Activated CD4-positive, alpha-beta memory T cell treated with anti-CD3 and anti-CD28 coated beads, Interleukin-2, amount 10 ng/mL, durations not matched to agents 7 days and 5 days (primary cell): ENCODE measurements at regions not wholly inside any gene's neighbourhood (a gene's known extent, or its start where the extent isn't known, plus 50 kb on each side); places are given as distances from the start of the nearest gene placed in this dataset.
"Not testable (repeated sequence)": the region's sequence is repeated elsewhere in the genome, so short reads cannot be mapped to it uniquely, and the experiment has no call there.

Source experiments
- CTCF ChIA-PET: fragments of 350-600 bp; sonication (Branson Sonifier 250); formaldehyde crosslinking; loops from one replicate; lab custom pipeline; 2021; ENCODE audit warnings: antibody characterized with exemption, inconsistent platforms; lab: Charles Lee
- POLR2A ChIA-PET: fragments of 350-600 bp; sonication (Branson Sonifier 250); formaldehyde crosslinking; loops from one replicate; lab custom pipeline; 2021; ENCODE audit warnings: antibody characterized with exemption; lab: Charles Lee
- DNase-seq: peaks from one replicate; pipeline ENCODE4 v3.0.0-alpha.2; 2020
- H3K27ac Mint-ChIP-seq: one replicate; pipeline ENCODE4 v1.8.0; 2021; ENCODE audit warnings: mild to moderate bottlenecking, mixed read lengths
- H3K27me3 Mint-ChIP-seq: one replicate; pipeline ENCODE4 v1.8.0; 2021; ENCODE audit warnings: mixed read lengths
- H3K36me3 Mint-ChIP-seq: one replicate; pipeline ENCODE4 v1.8.0; 2021; ENCODE audit warnings: low read depth, mixed read lengths
- H3K4me1 Mint-ChIP-seq: one replicate; pipeline ENCODE4 v1.8.0; 2021; ENCODE audit warnings: mixed read lengths
- H3K4me3 Mint-ChIP-seq: one replicate; pipeline ENCODE4 v1.8.0; 2021; ENCODE audit warnings: mild to moderate bottlenecking, mixed read lengths
- H3K9me3 Mint-ChIP-seq: one replicate; pipeline ENCODE4 v1.8.0; 2021; ENCODE audit warnings: mixed read lengths

DNA sequence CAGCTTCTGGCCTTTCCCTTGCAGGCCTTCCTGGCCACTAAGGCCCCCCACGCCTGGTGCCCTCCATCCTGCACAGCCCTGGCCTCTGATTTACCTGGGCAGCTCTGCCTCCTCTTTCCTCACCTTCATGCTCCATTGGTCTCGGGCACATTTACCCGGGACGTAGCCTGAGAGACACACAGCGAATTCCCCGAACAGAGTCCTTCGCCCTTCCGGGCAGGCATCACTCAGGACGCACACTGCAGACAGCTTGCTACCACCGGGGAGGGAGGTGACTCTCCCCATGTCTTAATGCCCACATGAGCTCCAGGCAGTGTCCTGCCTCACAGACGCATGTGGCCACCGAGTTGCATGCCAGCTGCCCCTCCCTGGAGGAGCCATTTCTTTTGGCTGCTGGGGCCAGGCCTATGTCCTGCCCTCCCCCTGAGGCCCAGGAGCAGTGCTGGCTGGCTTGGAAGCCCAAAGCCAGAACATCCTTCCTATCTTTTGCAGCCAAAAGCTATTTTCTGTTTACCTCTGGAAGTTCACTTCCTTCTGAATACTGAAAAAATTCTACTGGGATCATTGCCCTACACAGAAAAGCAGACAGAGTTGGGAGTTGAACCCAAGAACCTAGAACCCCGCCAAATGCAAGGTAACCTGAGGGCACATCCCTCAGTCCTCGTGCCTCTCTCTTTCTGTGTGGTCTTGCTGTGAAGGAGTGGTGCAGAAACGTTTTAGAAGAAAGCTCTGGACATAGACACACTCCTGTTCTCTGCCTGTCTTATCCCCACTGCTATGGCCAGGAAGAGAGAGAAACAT, 209.5 kb downstream of the TOMM20 start:
- POLR2A ChIA-PET, result interaction anchor here (1.7 kb wide), 1 partner anchor 93 kb away, joined by 4 read pairs; no protein-coding TSS in a partner anchor
- no peak overlapping the region for H3K27ac Mint-ChIP-seq

GRCh38 chr1:234918181-234918841, 210.3 kb downstream of the TOMM20 start:
- Mint-ChIP-seq H3K9me3 (peaks cover 10% of the 10 kb centered on the region), H3K36me3 (no peaks in the 10 kb centered on the region), H3K4me1 (peaks cover under 1% of the 10 kb centered on the region), H3K27ac (no peak overlapping the region), H3K27me3 (no peaks in the 10 kb centered on the region), H3K4me3 (no peak overlapping the region)
- ChIA-PET CTCF (no interaction called here), POLR2A (interaction anchor here (1.7 kb wide), 1 partner anchor 94 kb away, joined by 4 read pairs; no protein-coding TSS in a partner anchor)
- DNase-seq, result no peak

More for the DNA sequence above, 209.5 kb downstream of the TOMM20 start:
- peaks cover 12% of the 10 kb centered on the region for H3K9me3 Mint-ChIP-seq
- no peak overlapping the region for H3K4me3 Mint-ChIP-seq
- CTCF ChIA-PET, result no interaction called here
- no peak for DNase-seq
- no peaks in the 10 kb centered on the region for H3K36me3 Mint-ChIP-seq
- H3K27me3 Mint-ChIP-seq, result no peaks in the 10 kb centered on the region
- H3K4me1 Mint-ChIP-seq, result no peaks in the 10 kb centered on the region

DNA sequence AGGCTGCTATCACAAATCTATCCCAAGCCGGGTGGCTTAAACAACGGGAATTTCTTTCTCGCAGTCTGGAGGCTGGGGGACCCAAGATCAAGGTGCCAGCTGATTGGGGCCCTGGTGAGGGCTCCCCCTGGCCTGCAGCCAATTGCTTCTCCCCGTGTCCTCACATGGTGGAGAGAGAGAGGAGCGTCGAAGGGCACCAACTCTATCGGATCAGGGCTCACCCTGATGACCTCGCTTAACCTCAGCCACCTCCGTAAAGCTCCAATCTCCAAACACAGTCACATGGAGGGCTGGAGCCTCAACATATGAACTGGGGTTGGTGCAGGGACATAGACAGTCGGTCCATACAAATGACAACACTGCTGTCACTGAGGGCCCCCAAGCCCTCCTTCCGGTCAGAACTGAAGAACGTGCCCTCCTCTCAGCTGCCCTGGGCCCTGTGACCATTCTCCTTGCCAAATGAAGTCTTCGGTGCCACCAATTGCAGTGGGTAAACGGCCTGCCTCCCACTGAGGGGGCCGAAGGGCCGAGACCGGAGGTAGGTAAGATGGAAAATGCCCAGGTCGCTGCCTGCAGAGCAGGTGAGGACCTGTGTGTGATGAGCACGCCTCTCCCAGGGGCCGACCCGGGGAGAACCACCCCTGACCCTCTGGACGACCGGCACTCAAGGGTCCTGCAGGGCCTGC, 211.0 kb downstream of the TOMM20 start:
- Mint-ChIP-seq H3K4me1 (peaks cover 2% of the 10 kb centered on the region), H3K4me3 (no peak overlapping the region), H3K9me3 (peaks cover 9% of the 10 kb centered on the region), H3K27ac (no peak overlapping the region), H3K36me3 (no peaks in the 10 kb centered on the region), H3K27me3 (no peaks in the 10 kb centered on the region)
- ChIA-PET POLR2A (no interaction called here), CTCF (no interaction called here)
- no peak for DNase-seq

- H3K27me3 Mint-ChIP-seq, result no peaks in the 10 kb centered on the region
- H3K36me3 Mint-ChIP-seq, result no peaks in the 10 kb centered on the region
- POLR2A ChIA-PET, result no interaction called here
- no peak overlapping the region for H3K4me3 Mint-ChIP-seq
- peaks cover 9% of the 10 kb centered on the region for H3K9me3 Mint-ChIP-seq
- H3K4me1 Mint-ChIP-seq, result peaks cover 10% of the 10 kb centered on the region
- no peak for DNase-seq
- CTCF ChIA-PET, result interaction anchor here (0.6 kb wide), 1 partner anchor 11 kb away, joined by 3 read pairs; no protein-coding TSS in a partner anchor
- H3K27ac Mint-ChIP-seq, result no peak overlapping the region
Observed at GRCh38 chr1:234916840-234917239, 211.8 kb downstream of the TOMM20 start.

- Mint-ChIP-seq H3K27me3 (no peaks in the 10 kb centered on the region), H3K4me3 (no peak overlapping the region), H3K36me3 (no peaks in the 10 kb centered on the region), H3K4me1 (peaks cover 17% of the 10 kb centered on the region), H3K9me3 (peaks cover 3% of the 10 kb centered on the region), H3K27ac (no peak overlapping the region)
- POLR2A ChIA-PET, result no interaction called here
- CTCF ChIA-PET, result interaction anchor here (0.6 kb wide), 1 partner anchor 10 kb away, joined by 3 read pairs; no protein-coding TSS in a partner anchor
- DNase-seq, result no peak
Observed at GRCh38 chr1:234915924-234916675, 212.5 kb downstream of the TOMM20 start.

GRCh38 chr1:234914606-234915290, 213.9 kb downstream of the TOMM20 start:
- Mint-ChIP-seq H3K27ac (no peak overlapping the region), H3K4me1 (peaks cover 19% of the 10 kb centered on the region), H3K4me3 (no peak overlapping the region), H3K27me3 (no peaks in the 10 kb centered on the region), H3K9me3 (no peaks in the 10 kb centered on the region), H3K36me3 (no peaks in the 10 kb centered on the region)
- ChIA-PET CTCF (no interaction called here), POLR2A (no interaction called here)
- DNase-seq, result no peak

GRCh38 chr1:234913771-234914170, 214.9 kb downstream of the TOMM20 start:
- Mint-ChIP-seq H3K36me3 (no peaks in the 10 kb centered on the region), H3K4me3 (no peak overlapping the region), H3K27me3 (no peaks in the 10 kb centered on the region), H3K4me1 (peaks cover 19% of the 10 kb centered on the region), H3K9me3 (no peaks in the 10 kb centered on the region), H3K27ac (no peak overlapping the region)
- CTCF ChIA-PET, result no interaction called here
- DNase-seq, result no peak
- POLR2A ChIA-PET, result no interaction called here

DNA sequence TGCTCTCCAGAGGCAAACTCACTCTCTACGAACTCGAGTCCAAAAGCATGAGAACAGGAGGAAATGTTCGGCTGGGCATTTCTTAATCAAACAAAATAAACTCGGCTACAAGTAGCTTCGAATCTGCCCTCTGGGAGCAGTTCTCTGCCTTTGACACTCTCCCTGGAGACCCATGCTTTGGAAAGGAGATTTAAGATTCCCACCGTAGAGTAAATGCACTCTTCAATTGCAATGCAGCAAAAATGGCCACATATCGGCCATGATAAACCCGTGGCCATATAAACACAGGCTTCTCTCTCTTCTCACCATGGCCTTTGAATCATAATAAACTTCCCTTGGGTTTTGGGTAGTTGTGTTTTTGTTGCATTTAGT, 215.4 kb downstream of the TOMM20 start:
- Mint-ChIP-seq H3K27ac (no peak overlapping the region), H3K4me1 (peaks cover 19% of the 10 kb centered on the region), H3K9me3 (no peaks in the 10 kb centered on the region), H3K4me3 (no peak overlapping the region), H3K36me3 (no peaks in the 10 kb centered on the region), H3K27me3 (no peaks in the 10 kb centered on the region)
- ChIA-PET CTCF (no interaction called here), POLR2A (no interaction called here)
- no peak for DNase-seq

GRCh38 chr1:234912548-234913277, 215.9 kb downstream of the TOMM20 start:
- Mint-ChIP-seq H3K27me3 (no peaks in the 10 kb centered on the region), H3K4me1 (peaks cover 19% of the 10 kb centered on the region), H3K27ac (no peak overlapping the region), H3K36me3 (no peaks in the 10 kb centered on the region), H3K4me3 (no peak overlapping the region), H3K9me3 (no peaks in the 10 kb centered on the region)
- no peak for DNase-seq
- CTCF ChIA-PET, result no interaction called here
- POLR2A ChIA-PET, result interaction anchor here (0.6 to 1.1 kb wide), 2 partner anchors 13 to 250 kb away, joined by 3 read pairs; no protein-coding TSS in a partner anchor

DNA sequence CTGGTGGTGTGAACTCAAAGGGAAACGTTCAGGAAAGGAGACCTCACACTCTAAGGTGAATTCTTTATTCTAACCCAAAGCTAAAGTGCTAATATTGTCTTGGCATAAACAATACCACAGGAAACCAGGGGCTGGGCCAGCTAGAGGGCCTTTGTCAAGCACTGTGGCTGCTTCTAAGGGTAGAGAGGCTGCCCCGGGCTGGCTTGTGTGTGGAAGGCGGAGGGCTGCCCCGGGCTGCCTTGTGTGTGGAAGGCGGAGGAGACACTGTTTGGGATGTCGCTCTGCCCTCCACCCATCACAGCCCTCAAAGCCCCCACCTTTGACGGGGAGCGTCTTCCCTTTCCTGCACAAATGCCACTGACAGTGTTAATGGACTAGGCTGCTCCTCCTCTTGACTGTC, 216.8 kb downstream of the TOMM20 start:
- no peak for DNase-seq
- ChIA-PET CTCF (no interaction called here), POLR2A (interaction anchor here (0.8 to 1.1 kb wide), 5 partner anchors 14 to 300 kb away, joined by 3 to 4 read pairs (median 3); no protein-coding TSS in a partner anchor)
- Mint-ChIP-seq H3K4me1 (peaks cover 19% of the 10 kb centered on the region), H3K36me3 (no peaks in the 10 kb centered on the region), H3K27ac (peak overlapping the region; percentile 24), H3K9me3 (no peaks in the 10 kb centered on the region), H3K27me3 (no peaks in the 10 kb centered on the region), H3K4me3 (no peak overlapping the region)

- H3K36me3 Mint-ChIP-seq, H3K27me3 Mint-ChIP-seq, CTCF ChIA-PET, H3K9me3 Mint-ChIP-seq, H3K27ac Mint-ChIP-seq, H3K4me3 Mint-ChIP-seq, DNase-seq: not testable (repeated sequence)
- H3K4me1 Mint-ChIP-seq, result peaks cover 19% of the 10 kb centered on the region
- POLR2A ChIA-PET, result interaction anchor here (0.8 to 1.0 kb wide), 4 partner anchors 43 to 299 kb away, joined by 3 to 4 read pairs (median 3); no protein-coding TSS in a partner anchor
Observed at GRCh38 chr1:234911136-234911535, 217.5 kb downstream of the TOMM20 start.
